ENCODE measurements at regions not wholly inside any gene's neighbourhood (a gene's known extent, or its start where the extent isn't known, plus 50 kb on each side); places are given as distances from the start of the nearest gene placed in this dataset.
A peak's percentile ranks its signal among the peaks of the same experiment; 100 is the strongest.
"Not testable (repeated sequence)": the region's sequence is repeated elsewhere in the genome, so short reads cannot be mapped to it uniquely, and the experiment has no call there.

DNA sequence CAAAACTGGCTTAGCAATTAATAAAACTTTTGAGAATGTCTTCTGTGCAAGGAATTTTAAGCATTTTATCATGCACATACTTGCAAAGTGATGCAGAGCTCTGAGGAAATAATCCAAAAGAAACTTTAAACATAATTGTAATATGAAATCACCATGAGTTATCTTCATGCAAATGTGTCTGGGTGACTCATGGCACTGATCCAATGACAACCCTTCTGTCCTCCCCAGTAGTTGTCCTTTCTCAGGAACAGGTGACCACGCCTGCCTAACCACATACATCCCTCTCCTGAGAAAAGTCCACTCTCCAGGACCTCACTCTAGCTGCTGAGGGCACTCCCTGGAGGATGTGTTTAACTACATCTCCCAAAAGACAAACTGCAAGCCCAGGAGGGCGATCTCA, 530.6 kb upstream of the IL12A start:
- DNase-seq (ENCODE audit: low spot score), result peak; percentile 61

DNA sequence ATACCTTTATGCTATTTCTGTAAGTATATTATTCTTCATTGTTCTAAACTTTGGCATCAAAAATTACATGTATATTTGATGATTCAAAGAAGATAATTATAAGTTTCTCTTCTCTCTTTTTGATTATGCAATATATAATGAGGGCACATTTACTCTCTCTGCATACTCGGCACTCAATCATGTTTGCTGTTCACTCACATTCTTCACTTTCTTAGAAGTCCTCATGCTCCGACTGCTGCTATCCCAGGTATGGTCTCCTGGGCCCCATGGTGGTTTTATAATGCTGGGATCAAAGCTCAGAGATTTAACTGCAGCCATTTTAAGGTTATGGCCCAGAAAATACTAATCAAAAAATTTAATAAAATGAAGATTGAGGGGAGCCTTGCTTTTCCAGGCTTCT, 529.7 kb upstream of the IL12A start:
- DNase-seq (ENCODE audit: low spot score), result no peak

DNA sequence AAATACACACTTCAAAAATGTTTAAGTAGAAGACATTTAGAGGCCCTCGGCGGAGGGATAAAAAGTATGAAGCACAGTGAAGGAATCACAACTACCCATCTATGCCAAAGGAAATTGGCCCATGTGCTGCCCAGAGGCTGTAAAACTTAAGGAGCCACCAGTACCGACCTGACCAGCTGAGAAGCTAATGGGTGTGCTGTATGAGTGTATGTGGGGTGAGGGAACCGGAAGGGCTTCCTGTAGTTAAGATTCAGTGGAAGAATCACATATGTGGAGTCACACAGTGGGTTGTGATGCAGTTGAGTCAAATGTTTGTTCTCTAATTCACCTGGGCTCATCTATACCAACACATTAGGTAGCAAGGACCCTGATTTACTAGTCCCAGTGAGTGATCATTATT, 516.0 kb upstream of the IL12A start:
- no peak for DNase-seq (ENCODE audit: low spot score)

DNA sequence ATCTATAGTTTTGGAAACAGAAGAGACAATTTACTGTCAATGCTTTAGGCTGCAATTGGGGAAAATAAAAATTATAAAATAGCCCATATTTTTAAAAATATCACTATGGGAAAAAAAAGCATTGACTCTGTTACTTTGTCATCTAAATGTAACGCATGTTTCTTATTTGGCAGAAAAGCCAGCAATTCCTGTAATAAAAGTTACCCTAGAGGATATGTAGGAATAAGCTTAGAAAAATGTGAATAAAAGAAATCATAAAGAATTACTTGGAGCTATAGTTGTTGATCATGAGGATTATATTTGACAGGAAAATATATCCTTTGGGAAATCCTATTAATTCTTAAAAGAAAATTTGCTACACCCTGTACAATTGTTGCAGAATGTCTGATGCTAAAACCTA, 515.4 kb upstream of the IL12A start:
- DNase-seq (ENCODE audit: low spot score), result no peak

DNA sequence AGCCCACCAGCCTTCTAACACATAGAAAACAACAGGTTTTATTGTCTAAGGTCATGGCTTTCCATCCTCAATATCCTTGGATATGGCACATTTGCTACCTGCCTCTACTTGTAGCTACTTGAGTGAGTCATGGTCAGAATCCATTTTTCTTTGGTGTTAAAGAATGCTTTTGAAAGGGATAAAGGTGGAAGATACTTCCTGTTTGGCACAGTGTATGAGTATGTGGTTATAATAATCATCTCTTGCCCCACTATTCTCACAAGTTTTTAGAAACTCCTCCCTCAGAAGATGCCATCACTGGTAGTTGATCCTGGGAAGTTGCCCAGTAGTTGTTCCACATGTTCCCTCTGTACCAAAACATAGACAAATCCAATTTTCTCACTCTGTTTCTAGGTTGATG, 508.6 kb upstream of the IL12A start:
- DNase-seq (ENCODE audit: low spot score), result no peak

DNA sequence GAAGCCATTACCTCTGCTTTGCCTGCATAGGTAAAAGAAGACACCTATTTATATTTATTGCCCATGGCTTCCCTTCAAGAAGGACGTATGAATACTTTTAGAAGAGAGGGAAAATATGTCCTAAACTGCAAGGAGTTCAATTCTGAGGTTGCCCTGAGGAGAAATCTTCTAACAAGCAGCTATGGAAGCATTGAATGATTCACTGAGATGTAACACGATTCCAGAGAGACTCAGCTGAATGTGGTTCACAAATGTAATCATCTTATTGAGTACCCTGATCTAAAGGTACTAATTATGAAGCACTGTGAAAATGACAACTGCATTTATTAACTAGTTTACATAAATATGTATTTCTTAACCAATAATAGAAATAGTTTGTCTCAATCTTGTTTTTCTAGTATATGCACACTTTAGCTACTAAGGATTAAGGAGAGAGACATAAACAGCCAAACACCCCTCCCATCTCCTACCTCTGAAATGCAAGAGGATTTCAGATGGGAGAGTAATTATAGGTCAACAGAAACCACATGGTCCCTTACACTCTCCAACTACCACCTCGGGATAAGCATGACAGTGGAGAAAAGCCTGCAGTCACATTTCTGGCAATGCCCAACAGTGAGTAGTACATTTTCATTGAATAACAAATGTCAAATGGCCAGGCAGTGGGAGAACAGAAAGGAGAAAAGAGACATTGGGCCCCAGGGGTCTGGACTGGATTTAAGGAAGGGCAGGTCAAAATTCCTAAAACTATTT, 506.2 kb upstream of the IL12A start:
- DNase-seq (ENCODE audit: low spot score), result no peak

DNA sequence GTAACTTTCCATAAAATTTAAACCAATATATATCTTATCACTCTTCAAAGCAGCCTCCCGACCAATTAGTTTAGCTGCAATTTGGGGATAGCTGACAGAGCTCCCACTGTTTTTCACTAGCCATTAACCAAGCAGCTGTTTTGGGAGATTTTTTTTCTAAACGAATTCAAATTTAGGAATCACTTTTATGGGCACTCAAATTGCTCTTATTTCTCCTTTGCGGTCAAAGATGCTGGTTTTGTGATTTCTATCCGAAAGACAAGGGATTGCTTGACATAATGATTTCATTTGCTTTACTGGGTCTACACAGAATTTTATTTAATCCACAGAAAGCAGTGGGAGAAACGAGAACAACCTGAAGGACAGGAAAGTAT, 505.7 kb upstream of the IL12A start:
- no peak for DNase-seq (ENCODE audit: low spot score)

DNA sequence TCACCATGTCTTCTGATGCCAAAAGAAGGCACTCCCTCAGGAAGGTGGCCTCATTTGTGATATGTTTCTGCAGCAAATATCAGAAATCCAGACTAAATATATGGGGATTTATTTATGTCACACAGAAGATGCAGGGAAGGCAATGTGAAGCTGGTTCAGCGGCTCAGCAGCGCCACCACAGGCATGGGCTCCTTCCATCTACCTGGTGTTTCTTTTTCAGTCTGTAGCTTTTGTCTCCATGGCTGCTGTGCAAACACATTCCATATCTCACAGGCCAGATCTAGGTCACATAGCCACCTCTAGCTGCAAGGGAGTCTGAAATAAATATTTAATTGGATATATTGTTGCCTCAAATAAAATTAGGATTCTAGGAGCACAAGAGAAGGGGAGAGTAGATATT, 502.1 kb upstream of the IL12A start:
- peak; percentile 12 for DNase-seq (ENCODE audit: low spot score)

DNA sequence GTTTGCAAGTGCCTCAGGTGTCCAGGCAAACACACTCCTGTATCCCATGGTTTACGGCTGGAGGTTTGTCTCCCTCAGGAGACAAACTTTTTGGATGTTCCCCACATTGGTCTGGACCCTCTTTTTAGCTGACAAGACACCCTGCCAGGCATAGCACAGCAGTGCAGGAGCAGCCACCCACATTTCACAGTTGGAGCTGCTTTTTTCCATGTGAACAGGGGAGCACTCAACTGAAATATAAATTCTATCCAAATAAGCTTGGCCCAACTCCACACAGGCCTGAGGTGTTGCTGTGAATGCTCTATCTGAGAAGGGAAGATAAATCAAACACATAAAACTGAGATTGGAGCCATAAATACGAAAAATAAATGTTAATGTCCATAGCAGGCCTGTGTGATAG, 501.3 kb upstream of the IL12A start:
- no peak for DNase-seq (ENCODE audit: low spot score)

DNA sequence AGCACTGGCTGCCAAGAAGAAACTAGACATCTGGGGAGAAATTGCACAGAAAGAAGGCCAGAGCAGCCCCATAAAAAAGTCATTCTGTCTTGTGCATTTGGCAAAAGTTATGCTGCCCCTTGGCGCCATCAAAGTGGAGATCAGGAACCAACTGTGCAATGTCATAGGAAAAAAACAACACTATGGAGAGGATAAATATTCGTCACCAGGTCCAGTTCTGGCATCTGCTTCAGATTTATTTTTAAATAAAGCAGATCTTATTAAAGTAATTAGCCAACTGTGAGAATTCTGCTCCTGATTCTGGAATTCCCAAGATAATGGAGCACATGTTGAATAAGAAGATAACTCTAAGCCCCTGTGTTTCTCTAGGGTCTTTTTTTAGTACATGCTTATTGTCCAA, 500.0 kb upstream of the IL12A start:
- DNase-seq (ENCODE audit: low spot score), result no peak

DNA sequence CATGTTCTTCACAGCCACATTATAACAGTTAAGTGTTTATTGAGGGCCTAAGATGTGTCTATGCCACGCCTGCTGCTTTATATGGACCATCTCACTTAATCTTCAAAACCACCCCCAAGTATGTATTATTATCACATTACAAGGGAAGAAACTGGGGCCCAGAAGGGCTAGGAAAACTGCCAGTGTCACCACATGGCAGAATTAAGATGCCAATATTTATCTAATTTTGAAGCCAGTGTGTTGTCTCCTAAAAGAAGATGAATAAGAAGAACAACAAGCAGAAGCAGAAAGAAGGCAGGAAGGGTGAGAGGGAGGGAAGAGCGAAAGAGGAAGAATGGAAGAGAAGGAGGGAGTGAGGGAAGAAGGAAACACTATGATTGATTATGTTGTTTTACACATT, 491.3 kb upstream of the IL12A start:
- no peak for DNase-seq (ENCODE audit: low spot score)

DNA sequence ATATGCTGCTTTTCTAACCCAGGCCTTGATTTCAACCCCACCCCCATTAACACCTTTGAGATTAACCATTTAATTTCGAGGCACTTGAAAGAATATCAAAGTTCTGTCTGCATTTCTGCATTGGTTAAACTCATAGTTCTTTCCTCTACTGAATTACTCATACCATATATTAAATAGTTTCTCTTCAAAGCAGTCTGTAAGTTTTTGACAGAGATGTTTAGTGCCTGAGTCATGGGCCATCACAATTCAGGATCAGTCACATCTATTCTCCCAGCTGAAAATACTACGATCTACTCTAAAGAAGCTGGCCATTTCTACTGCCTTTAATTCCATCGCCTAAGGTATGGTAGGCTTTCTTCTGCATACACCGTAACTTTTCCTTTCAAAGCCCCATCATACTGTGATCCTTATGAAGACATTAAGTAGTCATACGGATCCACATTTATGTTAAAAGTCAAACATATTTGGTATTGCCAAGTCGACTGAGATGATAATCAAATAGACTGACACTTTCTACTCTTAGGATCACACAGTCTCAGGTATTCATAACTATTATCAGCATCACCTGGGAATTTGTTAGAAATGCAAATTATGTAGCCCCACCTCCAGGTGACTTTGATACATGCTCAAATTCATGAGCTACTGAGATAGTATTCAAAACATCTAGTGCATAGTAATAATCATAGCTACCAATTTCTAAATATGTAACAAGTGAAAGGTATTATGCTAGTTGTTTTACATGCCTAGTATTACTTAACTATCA, 489.4 kb upstream of the IL12A start:
- DNase-seq (ENCODE audit: low spot score), result peak; percentile 7

DNA sequence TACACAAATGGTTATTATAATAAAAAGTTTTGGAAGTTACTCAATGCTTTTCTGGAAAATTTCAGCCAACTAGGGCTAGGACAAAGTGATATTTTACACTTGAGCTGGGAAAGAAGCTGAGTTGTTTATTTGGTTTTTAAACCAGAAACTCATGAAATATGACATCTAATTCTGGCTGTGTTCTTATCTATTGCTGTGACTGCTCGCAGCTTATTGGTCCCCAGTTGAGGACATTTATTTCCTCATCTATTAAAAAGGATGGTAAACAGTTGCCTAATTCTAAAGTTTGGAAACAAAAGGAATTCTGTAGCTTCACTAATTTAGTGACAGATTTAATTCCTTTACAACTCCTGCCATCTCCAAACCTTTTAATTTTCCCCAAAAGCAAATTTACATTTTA, 487.6 kb upstream of the IL12A start:
- DNase-seq (ENCODE audit: low spot score), result no peak

DNA sequence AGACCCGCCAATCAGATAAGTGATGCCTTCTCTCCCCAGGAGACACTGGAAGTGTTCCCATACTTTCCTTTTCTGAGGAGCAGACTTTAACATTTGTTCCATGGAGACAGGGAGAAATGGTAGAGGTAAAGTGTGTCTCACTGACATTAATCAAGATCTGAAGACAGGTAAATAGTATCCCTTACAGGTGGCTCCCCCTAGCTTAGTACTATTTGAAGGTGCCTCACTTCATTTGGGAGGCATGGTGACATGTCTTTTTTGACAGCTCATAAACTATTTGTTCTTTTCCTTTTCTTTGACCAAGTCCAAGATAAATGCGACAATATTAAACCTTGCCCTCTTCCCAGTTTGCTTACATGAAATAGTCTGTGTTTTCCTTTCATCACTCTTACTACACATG, 485.6 kb upstream of the IL12A start:
- no peak for DNase-seq (ENCODE audit: low spot score)

DNA sequence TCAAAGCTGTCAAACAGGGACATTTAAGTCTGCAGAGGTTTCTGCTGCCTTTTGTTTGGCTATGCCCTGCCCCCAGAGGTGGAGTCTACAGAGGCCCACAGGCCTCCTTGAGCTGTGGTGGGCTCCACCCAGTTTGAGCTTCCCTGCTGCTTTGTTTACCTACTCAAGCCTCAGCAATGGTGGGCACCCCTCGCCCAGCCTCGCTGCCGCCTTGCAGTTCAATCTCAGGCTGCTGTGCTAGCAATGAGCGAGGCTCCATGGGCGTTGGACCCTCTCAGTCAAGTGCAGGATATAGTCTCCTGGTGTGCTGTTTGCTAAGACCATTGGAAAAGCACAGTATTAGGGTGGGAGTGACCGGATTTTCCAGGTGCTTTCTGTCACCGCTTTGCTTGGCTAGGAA, 477.6 kb upstream of the IL12A start:
- not testable (repeated sequence) for DNase-seq (ENCODE audit: low spot score)

DNA sequence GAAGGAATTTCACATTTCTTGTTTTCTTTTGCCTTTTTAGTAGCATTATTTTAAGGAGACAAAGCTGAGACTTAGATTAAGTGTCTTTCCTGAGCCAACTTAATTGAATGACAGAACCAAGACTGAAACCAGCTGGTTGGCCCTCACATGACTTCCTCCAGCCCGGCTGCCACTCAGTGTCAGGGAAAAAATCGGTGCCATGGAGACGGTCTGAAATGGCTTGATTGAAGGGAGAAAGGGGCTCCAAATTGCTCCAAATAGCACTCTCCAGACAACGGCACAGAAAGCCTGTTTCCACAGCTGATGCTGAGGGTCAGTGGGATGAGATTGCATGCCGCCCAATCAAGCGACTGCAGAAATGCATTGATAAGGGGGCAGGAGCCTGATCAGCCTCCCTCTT, 475.2 kb upstream of the IL12A start:
- DNase-seq (ENCODE audit: low spot score), result no peak

DNA sequence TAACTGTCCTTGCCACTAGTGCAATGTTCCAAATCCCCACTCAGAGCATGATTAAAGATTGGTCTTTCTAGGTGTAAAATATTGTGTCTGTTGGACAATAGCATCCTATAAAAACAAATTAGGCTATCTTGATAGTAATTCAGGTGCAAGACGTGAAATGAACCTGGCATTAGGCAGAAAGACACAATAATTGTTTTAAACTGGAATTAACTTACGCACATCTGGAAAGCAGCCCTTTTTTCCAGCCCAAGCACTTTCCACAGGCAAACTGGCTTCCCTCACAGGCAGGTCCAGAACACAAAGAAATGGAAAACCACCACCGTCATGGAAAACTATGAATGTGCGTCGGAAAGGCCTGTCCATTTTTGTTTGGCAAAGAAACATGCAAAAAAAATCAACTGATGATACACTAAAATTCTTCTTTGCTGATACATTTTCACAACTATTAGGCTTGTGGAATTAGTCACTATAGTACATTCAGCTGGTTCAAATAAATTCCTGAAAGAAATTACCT, 474.7 kb upstream of the IL12A start:
- no peak for DNase-seq (ENCODE audit: low spot score)

DNA sequence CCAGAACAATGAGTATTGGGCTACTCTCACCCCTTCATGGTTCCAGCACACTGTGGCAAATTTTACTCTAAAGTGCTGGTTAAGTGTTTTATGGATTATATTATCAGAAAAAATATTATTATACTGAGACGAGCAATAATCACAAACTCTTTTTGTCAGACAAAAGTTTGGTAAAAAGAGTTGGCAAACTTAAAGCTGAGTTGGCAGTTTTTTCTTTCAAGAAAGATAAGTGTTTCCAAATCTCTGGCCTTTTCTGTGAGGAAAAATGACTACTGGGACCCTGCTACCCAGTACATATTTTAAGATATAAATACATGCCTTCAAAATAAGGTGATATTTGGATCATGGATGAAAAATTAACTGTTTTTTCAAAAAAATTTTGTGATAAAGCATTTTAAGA, 471.5 kb upstream of the IL12A start:
- DNase-seq (ENCODE audit: low spot score), result no peak

DNA sequence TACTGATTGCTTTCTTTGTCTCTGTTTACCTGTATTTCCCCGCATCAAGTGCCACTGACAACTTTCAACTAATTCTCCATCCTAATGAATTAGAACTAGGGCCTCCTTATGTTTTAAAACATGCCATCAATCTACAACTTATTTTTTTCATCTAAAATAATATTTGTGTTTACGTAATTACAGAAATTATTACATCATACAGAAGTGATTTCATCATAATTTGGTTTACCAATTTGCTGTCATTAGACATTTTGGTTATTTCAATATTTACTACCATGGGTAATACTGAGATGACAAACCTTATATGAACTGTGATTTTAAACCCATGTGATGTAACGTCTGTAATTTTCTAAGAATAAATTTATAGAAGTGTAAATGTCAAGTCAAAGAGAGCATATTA, 468.0 kb upstream of the IL12A start:
- DNase-seq (ENCODE audit: low spot score), result no peak

DNA sequence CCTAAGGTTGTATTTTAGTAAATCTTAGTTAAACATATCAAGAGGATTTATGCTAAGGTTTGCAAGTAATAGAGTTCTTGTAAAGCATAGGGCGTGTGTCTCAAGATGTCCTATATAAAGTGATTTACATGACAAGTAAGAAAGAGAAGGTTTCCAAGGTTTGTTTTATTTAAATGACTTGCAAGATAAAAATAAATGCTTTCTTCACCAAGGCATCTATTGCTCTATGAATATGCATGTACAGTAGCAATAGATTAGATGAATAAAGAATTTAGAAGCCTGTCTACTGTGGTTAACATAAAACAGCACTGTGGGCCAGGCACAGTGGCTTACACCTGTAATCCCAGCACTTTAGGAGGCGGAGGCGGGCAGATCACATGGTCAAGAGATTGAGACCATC, 466.4 kb upstream of the IL12A start:
- DNase-seq (ENCODE audit: low spot score), result no peak

DNA sequence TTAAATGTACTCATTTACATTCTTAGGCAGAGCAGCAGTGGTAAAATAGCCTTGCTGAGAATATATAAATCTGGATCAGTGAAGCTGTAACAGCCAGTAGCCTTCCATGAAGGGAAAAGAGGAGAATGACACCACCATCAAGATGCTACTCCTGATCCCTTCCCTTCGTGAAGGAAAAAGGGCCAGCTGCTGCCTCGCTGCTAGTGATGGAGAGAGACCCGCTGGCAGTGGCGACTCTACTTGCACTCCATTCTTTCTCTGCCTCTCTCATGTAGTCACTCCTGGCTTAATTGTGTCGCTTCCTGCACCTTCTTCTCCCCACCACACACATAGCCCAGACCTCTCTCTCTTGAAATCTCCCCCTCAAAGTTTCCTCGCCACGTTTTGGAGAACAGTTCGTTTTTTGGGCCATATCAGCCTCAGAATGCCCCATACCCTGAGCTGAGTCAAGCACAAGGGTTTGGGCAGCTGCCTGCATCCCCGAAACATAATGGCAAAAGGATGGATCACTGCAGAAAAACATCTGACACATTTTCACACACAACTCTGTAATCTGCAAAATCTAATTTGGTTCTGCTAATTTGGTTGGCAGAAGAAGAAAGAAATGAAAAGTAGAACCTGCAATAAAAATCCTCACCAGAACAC, 460.3 kb upstream of the IL12A start:
- no peak for DNase-seq (ENCODE audit: low spot score)

DNA sequence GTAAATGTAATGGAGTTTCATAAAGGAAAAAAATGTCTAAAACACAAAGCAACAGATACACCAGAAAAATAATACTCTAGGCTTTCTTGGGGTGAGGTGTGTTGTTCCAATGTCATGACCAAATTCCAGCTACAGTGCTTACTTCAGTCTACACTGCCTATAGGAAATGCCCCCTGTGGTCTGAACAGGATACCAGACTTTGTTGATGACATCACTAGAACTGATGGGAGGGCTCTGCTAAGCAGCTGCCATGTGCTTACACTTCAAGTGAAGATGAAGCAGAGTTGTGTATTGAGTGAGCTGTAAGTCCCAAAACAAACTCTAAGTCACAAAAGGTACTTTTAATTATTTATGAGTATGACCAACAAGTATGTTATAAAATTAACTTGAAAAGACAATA, 456.1 kb upstream of the IL12A start:
- DNase-seq (ENCODE audit: low spot score), result no peak

DNA sequence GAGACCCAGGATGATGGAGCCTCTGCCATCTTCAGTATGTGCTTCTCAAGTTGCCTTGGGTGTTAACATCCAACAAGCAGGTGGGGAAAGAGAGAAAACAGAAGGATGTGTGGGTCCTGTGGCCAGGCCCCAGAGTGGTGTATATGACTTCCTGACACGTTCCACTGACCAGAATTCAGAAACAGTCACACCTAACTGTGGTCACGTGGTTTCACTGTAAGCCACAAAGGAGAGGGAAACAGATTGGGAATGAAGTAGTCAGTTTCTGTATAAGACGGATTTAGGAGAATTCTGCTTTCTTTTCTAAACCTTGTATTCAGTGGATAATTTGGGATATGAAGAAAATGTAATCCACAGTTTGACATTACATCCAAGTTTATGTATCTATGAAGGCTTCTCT, 454.1 kb upstream of the IL12A start:
- no peak for DNase-seq (ENCODE audit: low spot score)
